Stimulated activated memory B cell treated with anti-CD40 and anti-IgM and Interleukin-4, amounts not matched to agents 10 μg/mL and 1 μg/mL and 100 μg/mL, for 72 hours (primary cell): ENCODE measurements at regions not wholly inside any gene's neighbourhood (a gene's known extent, or its start where the extent isn't known, plus 50 kb on each side); places are given as distances from the start of the nearest gene placed in this dataset.

Source experiments
- ATAC-seq: fragments of 150-1000 bp; cut with Tn5 transposase; 2 replicates; pipeline ENCODE4 v1.10.0; 2021
- H3K27ac Mint-ChIP-seq: one replicate; pipeline ENCODE4 v1.8.0; 2022; ENCODE audit warnings: mild to moderate bottlenecking, mixed read lengths
- H3K27me3 Mint-ChIP-seq: one replicate; pipeline ENCODE4 v1.8.0; 2022; ENCODE audit warnings: mixed read lengths
- H3K36me3 Mint-ChIP-seq: one replicate; pipeline ENCODE4 v1.8.0; 2022; ENCODE audit warnings: mixed read lengths
- H3K4me1 Mint-ChIP-seq: one replicate; pipeline ENCODE4 v1.8.0; 2022; ENCODE audit warnings: mixed read lengths
- H3K4me3 Mint-ChIP-seq: one replicate; pipeline ENCODE4 v1.8.0; 2022; ENCODE audit warnings: mild to moderate bottlenecking, moderate library complexity, mixed read lengths
- H3K9me3 Mint-ChIP-seq: one replicate; pipeline ENCODE4 v1.8.0; 2022; ENCODE audit warnings: mixed read lengths

GRCh38 chr3:94246171-94246570 is 183.3 kb downstream of the NSUN3 start:
- no peaks in the 10 kb centered on the region for H3K9me3 Mint-ChIP-seq
- no peak overlapping the region for H3K4me3 Mint-ChIP-seq
- ATAC-seq = no peak
- no peaks in the 10 kb centered on the region for H3K36me3 Mint-ChIP-seq
- peaks cover 10% of the 10 kb centered on the region for H3K27me3 Mint-ChIP-seq
- no peak overlapping the region for H3K27ac Mint-ChIP-seq
- no peaks in the 10 kb centered on the region for H3K4me1 Mint-ChIP-seq

- no peak for ATAC-seq
- Mint-ChIP-seq H3K9me3 (no peaks in the 10 kb centered on the region), H3K4me3 (no peak overlapping the region), H3K36me3 (no peaks in the 10 kb centered on the region), H3K27ac (no peak overlapping the region), H3K27me3 (peaks cover 10% of the 10 kb centered on the region), H3K4me1 (no peaks in the 10 kb centered on the region)
Measured at GRCh38 chr3:94248042-94248441, 185.2 kb downstream of the NSUN3 start.

- Mint-ChIP-seq H3K4me1 (no peaks in the 10 kb centered on the region), H3K4me3 (no peak overlapping the region), H3K9me3 (no peaks in the 10 kb centered on the region), H3K27me3 (peaks cover 10% of the 10 kb centered on the region), H3K27ac (no peak overlapping the region), H3K36me3 (no peaks in the 10 kb centered on the region)
- no peak for ATAC-seq
Measured at GRCh38 chr3:94249491-94250079, 186.7 kb downstream of the NSUN3 start.

- Mint-ChIP-seq H3K27me3 (peaks cover 10% of the 10 kb centered on the region), H3K9me3 (no peaks in the 10 kb centered on the region), H3K36me3 (no peaks in the 10 kb centered on the region), H3K4me3 (no peak overlapping the region), H3K4me1 (no peaks in the 10 kb centered on the region), H3K27ac (no peak overlapping the region)
- ATAC-seq = no peak
Measured at GRCh38 chr3:94251566-94251965, 188.7 kb downstream of the NSUN3 start.

GRCh38 chr3:94252316-94252715 is 189.5 kb downstream of the NSUN3 start:
- no peak overlapping the region for H3K27ac Mint-ChIP-seq
- H3K27me3 Mint-ChIP-seq = peaks cover 10% of the 10 kb centered on the region
- ATAC-seq = no peak
- H3K4me3 Mint-ChIP-seq = no peak overlapping the region
- H3K36me3 Mint-ChIP-seq = no peaks in the 10 kb centered on the region
- H3K9me3 Mint-ChIP-seq = no peaks in the 10 kb centered on the region
- H3K4me1 Mint-ChIP-seq = no peaks in the 10 kb centered on the region

GRCh38 chr3:94256888-94257813 is 194.3 kb downstream of the NSUN3 start:
- ATAC-seq = no peak
- no peak overlapping the region for H3K4me3 Mint-ChIP-seq
- H3K9me3 Mint-ChIP-seq = no peaks in the 10 kb centered on the region
- no peaks in the 10 kb centered on the region for H3K36me3 Mint-ChIP-seq
- H3K4me1 Mint-ChIP-seq = no peaks in the 10 kb centered on the region
- peaks cover 9% of the 10 kb centered on the region for H3K27me3 Mint-ChIP-seq
- no peak overlapping the region for H3K27ac Mint-ChIP-seq

- Mint-ChIP-seq H3K4me1 (no peaks in the 10 kb centered on the region), H3K27me3 (peaks cover 9% of the 10 kb centered on the region), H3K36me3 (no peaks in the 10 kb centered on the region), H3K9me3 (no peaks in the 10 kb centered on the region), H3K4me3 (no peak overlapping the region), H3K27ac (no peak overlapping the region)
- no peak for ATAC-seq
Measured at GRCh38 chr3:94258851-94259250, 196.0 kb downstream of the NSUN3 start.

- no peak overlapping the region for H3K27ac Mint-ChIP-seq
- no peak for ATAC-seq
- H3K9me3 Mint-ChIP-seq = no peaks in the 10 kb centered on the region
- peaks cover 9% of the 10 kb centered on the region for H3K27me3 Mint-ChIP-seq
- no peak overlapping the region for H3K4me3 Mint-ChIP-seq
- H3K36me3 Mint-ChIP-seq = no peaks in the 10 kb centered on the region
- H3K4me1 Mint-ChIP-seq = no peaks in the 10 kb centered on the region
Measured at GRCh38 chr3:94259291-94259690, 196.4 kb downstream of the NSUN3 start.

GRCh38 chr3:94269763-94270162 is 206.9 kb downstream of the NSUN3 start:
- no peak overlapping the region for H3K4me3 Mint-ChIP-seq
- no peaks in the 10 kb centered on the region for H3K36me3 Mint-ChIP-seq
- no peak overlapping the region for H3K27ac Mint-ChIP-seq
- H3K27me3 Mint-ChIP-seq = no peaks in the 10 kb centered on the region
- peaks cover 2% of the 10 kb centered on the region for H3K9me3 Mint-ChIP-seq
- H3K4me1 Mint-ChIP-seq = no peaks in the 10 kb centered on the region
- ATAC-seq = no peak

GRCh38 chr3:94272016-94272415 is 209.2 kb downstream of the NSUN3 start:
- no peak for ATAC-seq
- Mint-ChIP-seq H3K27me3 (no peaks in the 10 kb centered on the region), H3K9me3 (peaks cover 2% of the 10 kb centered on the region), H3K27ac (no peak overlapping the region), H3K4me3 (no peak overlapping the region), H3K36me3 (no peaks in the 10 kb centered on the region), H3K4me1 (no peaks in the 10 kb centered on the region)

- H3K27ac Mint-ChIP-seq = no peak overlapping the region
Measured at GRCh38 chr3:94280958-94281357, 218.1 kb downstream of the NSUN3 start.

GRCh38 chr3:94285872-94286271 is 223.0 kb downstream of the NSUN3 start:
- Mint-ChIP-seq H3K4me3 (no peak overlapping the region), H3K27me3 (no peaks in the 10 kb centered on the region), H3K27ac (no peak overlapping the region), H3K9me3 (no peaks in the 10 kb centered on the region), H3K4me1 (no peaks in the 10 kb centered on the region), H3K36me3 (no peaks in the 10 kb centered on the region)
- no peak for ATAC-seq

More at GRCh38 chr3:94280958-94281357, 218.1 kb downstream of the NSUN3 start:
- ATAC-seq = no peak
- Mint-ChIP-seq H3K9me3 (peaks cover 3% of the 10 kb centered on the region), H3K4me3 (no peak overlapping the region), H3K36me3 (no peaks in the 10 kb centered on the region), H3K27me3 (no peaks in the 10 kb centered on the region), H3K4me1 (no peaks in the 10 kb centered on the region)

GRCh38 chr3:94291686-94292085 is 228.8 kb downstream of the NSUN3 start:
- H3K27me3 Mint-ChIP-seq = no peaks in the 10 kb centered on the region
- no peaks in the 10 kb centered on the region for H3K9me3 Mint-ChIP-seq
- H3K36me3 Mint-ChIP-seq = no peaks in the 10 kb centered on the region
- ATAC-seq = no peak
- no peaks in the 10 kb centered on the region for H3K4me1 Mint-ChIP-seq
- H3K27ac Mint-ChIP-seq = no peak overlapping the region
- no peak overlapping the region for H3K4me3 Mint-ChIP-seq

- Mint-ChIP-seq H3K36me3 (no peaks in the 10 kb centered on the region), H3K4me1 (no peaks in the 10 kb centered on the region), H3K27me3 (no peaks in the 10 kb centered on the region), H3K9me3 (no peaks in the 10 kb centered on the region), H3K27ac (no peak overlapping the region), H3K4me3 (no peak overlapping the region)
- no peak for ATAC-seq
Measured at GRCh38 chr3:94292151-94292550, 229.3 kb downstream of the NSUN3 start.

- H3K9me3 Mint-ChIP-seq = no peaks in the 10 kb centered on the region
- no peaks in the 10 kb centered on the region for H3K36me3 Mint-ChIP-seq
- H3K4me1 Mint-ChIP-seq = no peaks in the 10 kb centered on the region
- ATAC-seq = no peak
- H3K4me3 Mint-ChIP-seq = no peak overlapping the region
- H3K27ac Mint-ChIP-seq = no peak overlapping the region
- H3K27me3 Mint-ChIP-seq = no peaks in the 10 kb centered on the region
Measured at GRCh38 chr3:94293793-94294195, 230.9 kb downstream of the NSUN3 start.

- Mint-ChIP-seq H3K4me3 (no peak overlapping the region), H3K36me3 (no peaks in the 10 kb centered on the region), H3K27me3 (no peaks in the 10 kb centered on the region), H3K4me1 (no peaks in the 10 kb centered on the region), H3K27ac (no peak overlapping the region), H3K9me3 (no peaks in the 10 kb centered on the region)
- no peak for ATAC-seq
Measured at GRCh38 chr3:94294806-94295205, 231.9 kb downstream of the NSUN3 start.
